ENCODE measurements at regions not wholly inside any gene's neighbourhood (a gene's known extent, or its start where the extent isn't known, plus 50 kb on each side); places are given as distances from the start of the nearest gene placed in this dataset.

GRCh38 chr9:134245179-134245578 is 80.8 kb upstream of the RNU6ATAC start:
- H3K14ac ChIP-seq (replicated peaks; ENCODE audit: low read depth, low read length) = no peak overlapping the region
- H2BK20ac ChIP-seq (ENCODE audit: low read depth, low read length) = no peak overlapping the region
- no peak overlapping the region for H3K18ac ChIP-seq (ENCODE audit: low read depth, low read length)
- no peaks in the 10 kb centered on the region for H3K9me1 ChIP-seq (ENCODE audit: insufficient read depth, low read length)
- no peak overlapping the region for H3K4me2 ChIP-seq (ENCODE audit: low read depth, low read length)
- H4K91ac ChIP-seq (ENCODE audit: insufficient read depth, low read depth, low read length) = no peak overlapping the region
- no peak overlapping the region for H2BK5ac ChIP-seq (ENCODE audit: low read depth, low read length, poor library complexity, severe bottlenecking)
- H3K4me3 ChIP-seq (ENCODE audit: insufficient read depth, low read depth, low read length) = no peak overlapping the region
- in situ Hi-C loops (cut with MboI; ENCODE audit: low sequenced_read_pairs) (no loop called here), dilution Hi-C loops (cut with HindIII; ENCODE audit: low sequenced_read_pairs, unreplicated experiment) (no loop called here), intact Hi-C loops (cut with micrococcal nuclease) (no loop called here)
- no peaks in the 10 kb centered on the region for H3K79me1 ChIP-seq (ENCODE audit: low read depth in 1 of 2, low read length in 2 of 2)
- H3K36me3 ChIP-seq (ENCODE audit: control insufficient read depth, insufficient read depth, low read length) = no peaks in the 10 kb centered on the region
- BruUV-seq (replicated peaks) = no TSS peak
- H3K56ac ChIP-seq (ENCODE audit: extremely low read depth, insufficient read depth, low read length) = no peak overlapping the region
- DNase-seq = no peak
- H3K23ac ChIP-seq (ENCODE audit: low read depth, low read length) = no peak overlapping the region
- H3K4me1 ChIP-seq (ENCODE audit: control insufficient read depth, insufficient read depth, low read length) = no peaks in the 10 kb centered on the region
- H2BK15ac ChIP-seq (ENCODE audit: low read depth, low read length) = no peak overlapping the region
- H4K20me1 ChIP-seq (ENCODE audit: insufficient read depth, low read length) = no peaks in the 10 kb centered on the region
- no peak for ATAC-seq (ENCODE audit: low read depth)
- H2AFZ ChIP-seq (replicated peaks; ENCODE audit: low read length, poor library complexity) = no peak overlapping the region
- peaks cover 20% of the 10 kb centered on the region for H3K9me3 ChIP-seq (ENCODE audit: control insufficient read depth, insufficient read depth, low read length)
- H2AK5ac ChIP-seq (ENCODE audit: low read depth, low read length) = no peak overlapping the region
- H3K9ac ChIP-seq (ENCODE audit: low read depth, low read length) = no peak overlapping the region
- H4K5ac ChIP-seq (ENCODE audit: low read depth, low read length) = no peak overlapping the region
- no peak overlapping the region for H2BK120ac ChIP-seq (ENCODE audit: low read depth, low read length)
- H2AK9ac ChIP-seq (replicated peaks; ENCODE audit: low read depth, low read length, poor library complexity) = no peak overlapping the region
- no peak overlapping the region for H4K8ac ChIP-seq (ENCODE audit: low read depth in 2 of 2, low read length in 2 of 2)
- ChIA-PET CTCF (interaction anchor here (1.2 kb wide), 1 partner anchor 75 kb away, joined by 4 read pairs; no protein-coding TSS in a partner anchor), POLR2A (ENCODE audit: unreplicated experiment) (no interaction called here)
- H3K27ac ChIP-seq (ENCODE audit: insufficient read depth, low read length) = no peak overlapping the region
- TF ChIP-seq, protein P1, sequence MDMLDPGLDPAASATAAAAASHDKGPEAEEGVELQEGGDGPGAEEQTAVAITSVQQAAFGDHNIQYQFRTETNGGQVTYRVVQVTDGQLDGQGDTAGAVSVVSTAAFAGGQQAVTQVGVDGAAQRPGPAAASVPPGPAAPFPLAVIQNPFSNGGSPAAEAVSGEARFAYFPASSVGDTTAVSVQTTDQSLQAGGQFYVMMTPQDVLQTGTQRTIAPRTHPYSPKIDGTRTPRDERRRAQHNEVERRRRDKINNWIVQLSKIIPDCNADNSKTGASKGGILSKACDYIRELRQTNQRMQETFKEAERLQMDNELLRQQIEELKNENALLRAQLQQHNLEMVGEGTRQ (IDR thresholded peaks at IDR 0.05; ENCODE audit: low read depth, low read length) = no peak
- TF ChIP-seq RAD21 (IDR thresholded peaks at IDR 0.05; ENCODE audit: low read length) (no peak), CHD1 (IDR thresholded peaks at IDR 0.05; ENCODE audit: low read depth, low read length) (no peak), BHLHE40 (IDR thresholded peaks at IDR 0.05; ENCODE audit: low read depth, low read length) (no peak), CEBPB (IDR thresholded peaks at IDR 0.05; ENCODE audit: low read depth, low read length) (no peak), MAZ (IDR thresholded peaks at IDR 0.05; ENCODE audit: borderline replicate concordance, low read depth, low read length) (no peak), NFE2L2 (IDR thresholded peaks at IDR 0.05; ENCODE audit: low read depth, low read length) (no peak), MXI1 (IDR thresholded peaks at IDR 0.05; ENCODE audit: borderline replicate concordance, low read depth, low read length) (no peak), MAFK (IDR thresholded peaks at IDR 0.05; ENCODE audit: low read depth, low read length) (no peak), RFX5 (IDR thresholded peaks at IDR 0.05; ENCODE audit: low read depth, low read length) (no peak), RCOR1 (IDR thresholded peaks at IDR 0.05; ENCODE audit: insufficient replicate concordance, low read length) (no peak), POLR2A (IDR thresholded peaks at IDR 0.05; ENCODE audit: low read depth, low read length) (no peak), SMC3 (IDR thresholded peaks at IDR 0.05; ENCODE audit: low read depth, low read length) (no peak), FOS (IDR thresholded peaks at IDR 0.05; ENCODE audit: low read depth, low read length) (no peak)
- TF ChIP-seq, protein P2, sequence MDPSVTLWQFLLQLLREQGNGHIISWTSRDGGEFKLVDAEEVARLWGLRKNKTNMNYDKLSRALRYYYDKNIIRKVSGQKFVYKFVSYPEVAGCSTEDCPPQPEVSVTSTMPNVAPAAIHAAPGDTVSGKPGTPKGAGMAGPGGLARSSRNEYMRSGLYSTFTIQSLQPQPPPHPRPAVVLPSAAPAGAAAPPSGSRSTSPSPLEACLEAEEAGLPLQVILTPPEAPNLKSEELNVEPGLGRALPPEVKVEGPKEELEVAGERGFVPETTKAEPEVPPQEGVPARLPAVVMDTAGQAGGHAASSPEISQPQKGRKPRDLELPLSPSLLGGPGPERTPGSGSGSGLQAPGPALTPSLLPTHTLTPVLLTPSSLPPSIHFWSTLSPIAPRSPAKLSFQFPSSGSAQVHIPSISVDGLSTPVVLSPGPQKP (IDR thresholded peaks at IDR 0.05; ENCODE audit: borderline replicate concordance, low read depth, low read length) = no peak
- TF ChIP-seq, protein P3, sequence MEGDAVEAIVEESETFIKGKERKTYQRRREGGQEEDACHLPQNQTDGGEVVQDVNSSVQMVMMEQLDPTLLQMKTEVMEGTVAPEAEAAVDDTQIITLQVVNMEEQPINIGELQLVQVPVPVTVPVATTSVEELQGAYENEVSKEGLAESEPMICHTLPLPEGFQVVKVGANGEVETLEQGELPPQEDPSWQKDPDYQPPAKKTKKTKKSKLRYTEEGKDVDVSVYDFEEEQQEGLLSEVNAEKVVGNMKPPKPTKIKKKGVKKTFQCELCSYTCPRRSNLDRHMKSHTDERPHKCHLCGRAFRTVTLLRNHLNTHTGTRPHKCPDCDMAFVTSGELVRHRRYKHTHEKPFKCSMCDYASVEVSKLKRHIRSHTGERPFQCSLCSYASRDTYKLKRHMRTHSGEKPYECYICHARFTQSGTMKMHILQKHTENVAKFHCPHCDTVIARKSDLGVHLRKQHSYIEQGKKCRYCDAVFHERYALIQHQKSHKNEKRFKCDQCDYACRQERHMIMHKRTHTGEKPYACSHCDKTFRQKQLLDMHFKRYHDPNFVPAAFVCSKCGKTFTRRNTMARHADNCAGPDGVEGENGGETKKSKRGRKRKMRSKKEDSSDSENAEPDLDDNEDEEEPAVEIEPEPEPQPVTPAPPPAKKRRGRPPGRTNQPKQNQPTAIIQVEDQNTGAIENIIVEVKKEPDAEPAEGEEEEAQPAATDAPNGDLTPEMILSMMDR (conservative IDR thresholded peaks at IDR 0.05; ENCODE audit: low read depth, low read length) = no peak
- H3K27me3 ChIP-seq (ENCODE audit: control insufficient read depth, insufficient read depth, low read length) = peaks cover 31% of the 10 kb centered on the region
- WGBS, 2 experiments (ENCODE audit: extremely low coverage in 2 of 2, insufficient read length in 1 of 2) = 85% methylated on average over 6 of the region's 11 CpGs; no CpG with 5 or more reads in 1 of the 2 experiments
- no peak overlapping the region for H3K4ac ChIP-seq (ENCODE audit: low read depth, low read length)
